HL-60 (cell line): ENCODE measurements at regions not wholly inside any gene's neighbourhood (a gene's known extent, or its start where the extent isn't known, plus 50 kb on each side); places are given as distances from the start of the nearest gene placed in this dataset.

Experiments
- POLR2AphosphoS5 ChIP-seq: IDR thresholded peaks from 2 replicates; pipeline ENCODE4 v1.6.1; 2012; ENCODE audit warnings: low read depth
- TF ChIP-seq, protein P1 (sequence below): IDR thresholded peaks from one replicate; pipeline ENCODE4 v1.5.1; 2011; ENCODE audit warnings: low read length, control low read depth, inconsistent platforms; ENCODE audit not compliant: insufficient read depth

DNA sequence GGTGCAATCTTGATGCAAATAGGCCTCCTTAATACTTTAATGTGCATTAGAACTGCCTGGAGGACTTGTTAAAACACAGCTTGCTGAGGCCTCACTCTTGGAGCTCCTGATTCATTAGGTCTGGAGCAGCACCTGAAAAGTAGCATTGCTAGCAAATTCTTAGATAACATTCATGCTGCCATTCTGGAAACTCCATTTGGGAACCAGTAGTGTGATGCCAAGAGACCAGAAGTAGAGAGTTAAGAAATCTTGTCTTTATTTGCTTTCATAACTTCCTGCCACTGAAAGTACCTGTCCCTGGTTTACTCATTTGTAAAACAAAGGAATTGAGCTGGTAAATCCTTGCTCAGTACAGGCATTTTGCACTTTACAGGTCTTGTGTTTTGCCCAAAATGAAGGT lies 72.0 kb downstream of the RAP2B start:
- TF ChIP-seq, protein P1, sequence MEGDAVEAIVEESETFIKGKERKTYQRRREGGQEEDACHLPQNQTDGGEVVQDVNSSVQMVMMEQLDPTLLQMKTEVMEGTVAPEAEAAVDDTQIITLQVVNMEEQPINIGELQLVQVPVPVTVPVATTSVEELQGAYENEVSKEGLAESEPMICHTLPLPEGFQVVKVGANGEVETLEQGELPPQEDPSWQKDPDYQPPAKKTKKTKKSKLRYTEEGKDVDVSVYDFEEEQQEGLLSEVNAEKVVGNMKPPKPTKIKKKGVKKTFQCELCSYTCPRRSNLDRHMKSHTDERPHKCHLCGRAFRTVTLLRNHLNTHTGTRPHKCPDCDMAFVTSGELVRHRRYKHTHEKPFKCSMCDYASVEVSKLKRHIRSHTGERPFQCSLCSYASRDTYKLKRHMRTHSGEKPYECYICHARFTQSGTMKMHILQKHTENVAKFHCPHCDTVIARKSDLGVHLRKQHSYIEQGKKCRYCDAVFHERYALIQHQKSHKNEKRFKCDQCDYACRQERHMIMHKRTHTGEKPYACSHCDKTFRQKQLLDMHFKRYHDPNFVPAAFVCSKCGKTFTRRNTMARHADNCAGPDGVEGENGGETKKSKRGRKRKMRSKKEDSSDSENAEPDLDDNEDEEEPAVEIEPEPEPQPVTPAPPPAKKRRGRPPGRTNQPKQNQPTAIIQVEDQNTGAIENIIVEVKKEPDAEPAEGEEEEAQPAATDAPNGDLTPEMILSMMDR: no peak
- TF ChIP-seq POLR2AphosphoS5: no peak
